ENCODE measurements at regions not wholly inside any gene's neighbourhood (a gene's known extent, or its start where the extent isn't known, plus 50 kb on each side); places are given as distances from the start of the nearest gene placed in this dataset.

DNA sequence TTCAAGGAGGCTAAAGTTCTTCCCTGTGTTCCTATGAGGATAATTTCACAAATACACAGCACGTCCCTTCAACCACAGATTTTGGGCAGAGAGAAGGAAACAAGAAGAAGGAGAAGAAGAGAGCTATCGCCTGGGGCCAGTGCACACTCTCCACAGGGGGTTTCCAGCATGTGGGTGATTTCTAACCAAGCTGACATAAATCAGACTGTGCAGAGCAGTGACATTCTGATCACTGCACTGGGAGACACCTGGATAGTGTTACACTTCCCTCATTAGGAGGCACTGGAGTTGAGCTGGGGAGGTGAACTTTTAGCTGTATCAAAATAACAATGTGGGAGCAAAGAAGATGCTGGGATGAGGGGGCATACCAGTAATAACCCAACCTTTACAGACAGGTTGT lies 71.8 kb upstream of the CENPW start:
- TF ChIP-seq, protein P1, sequence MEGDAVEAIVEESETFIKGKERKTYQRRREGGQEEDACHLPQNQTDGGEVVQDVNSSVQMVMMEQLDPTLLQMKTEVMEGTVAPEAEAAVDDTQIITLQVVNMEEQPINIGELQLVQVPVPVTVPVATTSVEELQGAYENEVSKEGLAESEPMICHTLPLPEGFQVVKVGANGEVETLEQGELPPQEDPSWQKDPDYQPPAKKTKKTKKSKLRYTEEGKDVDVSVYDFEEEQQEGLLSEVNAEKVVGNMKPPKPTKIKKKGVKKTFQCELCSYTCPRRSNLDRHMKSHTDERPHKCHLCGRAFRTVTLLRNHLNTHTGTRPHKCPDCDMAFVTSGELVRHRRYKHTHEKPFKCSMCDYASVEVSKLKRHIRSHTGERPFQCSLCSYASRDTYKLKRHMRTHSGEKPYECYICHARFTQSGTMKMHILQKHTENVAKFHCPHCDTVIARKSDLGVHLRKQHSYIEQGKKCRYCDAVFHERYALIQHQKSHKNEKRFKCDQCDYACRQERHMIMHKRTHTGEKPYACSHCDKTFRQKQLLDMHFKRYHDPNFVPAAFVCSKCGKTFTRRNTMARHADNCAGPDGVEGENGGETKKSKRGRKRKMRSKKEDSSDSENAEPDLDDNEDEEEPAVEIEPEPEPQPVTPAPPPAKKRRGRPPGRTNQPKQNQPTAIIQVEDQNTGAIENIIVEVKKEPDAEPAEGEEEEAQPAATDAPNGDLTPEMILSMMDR (IDR thresholded peaks at IDR 0.05; ENCODE audit: insufficient read depth, low read length, poor library complexity, severe bottlenecking): no peak
- no peak for TF ChIP-seq EZH2phosphoT487 (conservative IDR thresholded peaks at IDR 0.05; ENCODE audit: low read length)
